NCI-H2081 (cell line): ENCODE measurements at regions not wholly inside any gene's neighbourhood (a gene's known extent, or its start where the extent isn't known, plus 50 kb on each side); places are given as distances from the start of the nearest gene placed in this dataset.

ENCODE experiments used
- DNase-seq, 2 experiments: peaks; one replicate each; lab custom pipeline; 2025; lab: John Stamatoyannopoulos, UW

DNA sequence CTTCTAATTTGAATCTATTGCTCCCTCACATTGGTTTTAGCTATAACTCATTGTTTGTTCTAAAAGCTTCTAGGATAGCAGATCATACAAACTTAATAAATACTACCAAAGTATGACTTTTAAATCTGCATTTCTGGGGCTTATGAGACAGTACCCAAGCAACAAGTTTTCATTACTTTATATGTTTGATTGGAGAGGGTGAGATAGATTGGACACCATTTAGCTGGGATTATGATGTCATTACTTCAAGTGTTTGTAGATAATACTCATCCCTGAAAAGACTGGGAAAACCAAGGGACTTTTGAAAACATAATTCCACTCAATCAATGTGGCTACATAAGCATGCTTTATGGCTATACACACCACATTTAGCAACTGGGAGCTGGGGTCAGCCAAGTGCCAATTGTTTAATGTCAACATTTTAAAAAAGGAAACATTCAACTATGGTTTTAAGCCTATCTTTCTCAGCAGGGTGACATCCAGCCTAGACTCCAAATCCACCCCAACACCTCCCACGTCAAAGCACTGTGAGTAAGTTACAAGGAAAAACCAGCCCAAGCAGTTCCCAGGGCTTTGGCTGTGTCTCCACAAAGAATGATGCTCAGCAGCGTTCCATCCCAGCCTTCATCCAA, 119.9 kb downstream of the ETAA1 start:
- DNase-seq, result peak in 1 of 2 experiments; percentile 36

DNA sequence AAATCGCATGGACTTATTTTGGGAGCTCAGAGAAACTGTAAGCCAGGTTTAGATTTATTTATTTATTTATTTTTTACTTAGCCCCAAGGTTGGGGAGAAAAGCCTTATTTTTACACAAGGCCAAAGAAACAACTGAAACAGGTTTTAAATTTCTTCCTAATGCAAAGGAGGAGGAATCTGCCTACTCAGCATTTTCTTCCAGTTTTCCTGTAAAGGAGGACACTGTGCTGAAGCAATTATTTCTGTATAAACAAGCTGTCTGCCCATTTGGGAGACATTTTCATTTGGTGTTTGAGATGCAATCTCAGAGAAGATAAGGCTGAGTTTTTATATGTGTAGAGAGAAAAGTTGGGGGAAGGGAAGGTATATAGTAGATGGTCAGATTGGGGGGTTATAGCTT, 125.0 kb downstream of the ETAA1 start:
- DNase-seq, result no peak

- DNase-seq, result no peak
Observed at GRCh38 chr2:67524213-67524612, 127.1 kb downstream of the ETAA1 start.

DNA sequence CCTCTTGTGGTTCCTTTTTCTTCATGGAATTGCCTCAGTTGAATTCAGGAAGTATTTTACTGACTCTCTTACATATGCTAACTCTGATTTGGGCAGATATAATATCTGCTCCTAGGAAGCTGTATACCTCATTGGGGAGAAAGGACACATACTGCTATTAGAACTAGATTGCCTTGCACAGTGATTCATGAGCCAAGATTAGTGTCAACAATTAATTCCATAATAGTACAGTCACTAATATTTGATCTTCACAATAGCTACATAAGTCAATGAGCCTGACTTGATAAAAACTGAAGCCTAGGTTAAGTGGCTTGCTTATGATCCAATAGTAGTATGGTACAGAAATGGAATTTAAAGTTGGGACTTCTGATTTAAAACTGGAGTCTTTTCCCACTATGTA, 127.6 kb downstream of the ETAA1 start:
- DNase-seq, result no peak

GRCh38 chr2:67526283-67526682, 129.2 kb downstream of the ETAA1 start:
- no peak for DNase-seq

DNA sequence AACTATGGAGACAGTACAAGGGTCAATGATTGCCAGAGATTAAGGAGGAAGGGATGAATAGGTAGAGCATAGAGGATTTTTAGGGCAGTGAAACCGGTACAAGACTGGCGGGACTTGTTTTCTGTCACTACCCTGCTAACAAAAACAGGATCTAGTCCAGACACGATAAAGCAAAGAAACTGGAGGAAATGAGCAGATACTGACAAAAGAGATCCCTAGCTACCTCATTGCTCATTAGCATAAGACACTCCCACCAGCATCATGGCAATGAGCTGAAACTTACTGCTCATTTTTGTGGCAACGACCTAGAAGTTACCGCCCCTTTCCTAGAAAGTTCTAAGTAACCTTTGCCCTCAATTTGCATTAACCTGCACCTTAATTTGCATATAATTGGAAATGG, 131.2 kb downstream of the ETAA1 start:
- no peak for DNase-seq

DNA sequence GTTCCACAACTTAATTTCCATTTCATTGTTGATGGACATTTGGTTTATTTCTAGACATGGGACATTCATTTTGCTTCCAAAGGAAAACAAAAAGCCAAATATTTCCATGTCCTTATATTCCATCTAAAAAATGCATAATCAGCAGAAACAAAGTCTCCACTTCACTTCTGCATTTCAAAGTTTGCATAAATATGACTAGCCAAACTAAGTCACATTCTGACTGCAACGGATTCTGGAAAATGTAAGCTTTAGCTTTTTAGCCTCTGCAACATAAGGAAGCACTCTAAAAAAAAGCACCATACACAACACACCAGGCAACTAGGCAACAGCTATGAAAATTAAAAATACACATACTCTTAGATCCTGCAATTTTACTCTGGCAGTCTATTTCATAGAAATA, 135.3 kb downstream of the ETAA1 start:
- no peak for DNase-seq

- DNase-seq, result no peak
Observed at GRCh38 chr2:67534745-67535144, 137.6 kb downstream of the ETAA1 start.

- no peak for DNase-seq
Observed at GRCh38 chr2:67540962-67541361, 143.8 kb downstream of the ETAA1 start.

DNA sequence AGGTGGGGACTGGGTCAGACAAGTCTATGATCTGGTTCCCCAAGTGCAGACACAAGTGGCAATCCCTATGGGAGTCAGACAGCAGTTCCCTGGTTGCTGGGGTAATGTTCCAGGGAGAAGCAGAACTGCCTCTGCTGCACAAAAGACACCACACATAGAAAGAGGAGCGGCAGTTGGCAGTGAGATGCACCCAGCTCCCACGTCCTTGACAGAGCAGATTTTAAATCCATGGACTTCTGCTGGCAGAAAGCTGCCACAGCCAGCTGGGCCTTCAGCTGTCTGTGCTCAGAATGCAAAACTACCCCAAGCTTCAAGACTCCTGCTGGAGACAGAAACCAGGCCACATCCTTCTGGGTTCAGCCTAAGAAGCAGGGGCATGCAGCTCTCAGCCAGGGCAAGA, 147.2 kb downstream of the ETAA1 start:
- DNase-seq, result no peak

DNA sequence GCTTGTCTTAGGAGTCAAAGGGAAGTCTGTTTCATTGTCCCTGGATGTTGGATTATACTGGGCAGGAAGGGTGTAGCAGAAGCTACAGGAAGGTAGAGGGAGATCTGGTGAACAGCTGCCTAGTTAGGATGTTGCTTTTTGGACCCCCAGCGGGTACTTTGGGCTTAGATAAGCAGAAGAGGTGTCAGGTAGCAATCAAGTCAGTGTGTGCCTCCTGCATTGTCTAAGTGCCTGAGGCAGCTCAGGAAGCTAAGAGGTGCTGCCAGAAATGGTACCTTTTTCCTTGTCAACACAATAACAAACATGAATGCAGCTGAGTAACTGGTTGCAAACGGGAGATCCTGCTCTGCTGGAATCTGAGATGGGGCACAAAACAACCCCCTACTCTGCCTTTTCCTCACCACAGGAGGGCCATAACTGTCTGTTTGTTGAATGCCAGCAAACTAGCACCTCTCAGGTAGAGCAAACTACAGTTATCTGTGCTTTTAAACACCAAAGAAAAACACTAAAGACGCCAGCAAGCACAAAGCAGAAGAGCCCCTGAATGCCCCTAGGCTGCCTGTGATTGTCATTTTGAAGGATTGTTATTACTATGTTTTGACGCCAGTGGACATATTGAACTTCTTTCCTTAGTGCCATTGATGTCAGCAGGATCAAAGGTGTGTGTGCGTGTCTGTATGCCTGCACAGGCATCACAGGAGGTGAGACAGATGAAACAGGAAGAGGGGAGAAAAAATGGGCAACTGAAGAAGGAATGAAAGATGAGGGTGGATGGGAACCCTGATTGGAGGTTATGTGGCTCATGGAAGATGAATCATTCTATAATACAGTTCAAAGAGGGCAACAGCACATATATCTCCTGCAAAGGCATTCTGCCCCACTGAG, 151.4 kb downstream of the ETAA1 start:
- peak; percentile 44 to 56 for DNase-seq

DNA sequence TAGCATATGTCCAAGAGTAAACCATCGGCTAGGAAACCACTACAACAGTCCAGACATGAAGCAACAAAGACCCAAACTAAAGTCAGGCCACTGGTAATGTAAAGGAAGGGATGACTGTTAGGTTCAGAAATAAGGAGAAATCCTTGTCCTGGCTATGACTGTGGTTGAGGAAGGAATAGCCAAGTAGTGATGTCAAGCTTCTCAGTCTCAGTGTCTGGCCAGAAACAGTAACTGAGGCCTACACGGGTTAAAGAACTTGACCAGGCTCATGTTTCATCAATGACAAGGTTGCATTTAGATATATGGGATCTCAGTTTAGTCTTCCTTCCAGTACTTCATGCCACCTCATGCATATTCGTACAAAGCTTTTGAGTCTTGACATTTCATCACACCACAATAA, 162.0 kb downstream of the ETAA1 start:
- DNase-seq, result no peak

DNA sequence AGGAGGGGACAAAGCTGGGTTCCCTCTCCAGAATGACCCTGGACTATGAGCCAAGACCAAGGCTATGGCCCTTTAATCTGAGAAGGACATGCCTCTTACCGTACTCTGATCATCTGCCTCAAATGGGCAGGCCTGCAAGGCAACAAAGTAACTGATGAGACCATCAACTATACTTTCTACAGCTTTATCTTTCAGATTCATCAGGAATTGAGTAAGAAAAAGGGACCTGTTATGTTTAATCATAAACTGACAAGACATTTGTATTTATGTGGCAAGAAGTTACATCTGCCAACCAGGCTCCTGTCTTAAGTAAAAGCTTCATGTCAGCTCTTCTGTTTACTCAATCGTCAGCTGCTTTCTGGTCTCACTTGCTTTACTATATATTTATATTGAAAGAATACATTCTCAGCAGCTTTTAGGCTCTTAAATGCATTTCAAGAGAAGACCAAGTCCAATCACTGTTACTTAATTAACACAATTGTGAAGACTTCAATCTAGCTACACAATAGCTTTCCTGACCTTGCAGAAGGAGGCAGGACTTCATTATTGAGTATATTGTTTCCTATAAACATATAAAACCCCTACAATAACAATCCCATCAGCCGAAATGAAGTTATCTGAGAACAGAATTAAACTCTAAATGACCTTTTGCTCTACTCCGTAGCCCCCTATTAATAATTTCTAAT, 163.8 kb downstream of the ETAA1 start:
- no peak for DNase-seq

- DNase-seq, result peak in 1 of 2 experiments; percentile 46
Observed at GRCh38 chr2:67561457-67561965, 164.4 kb downstream of the ETAA1 start.

DNA sequence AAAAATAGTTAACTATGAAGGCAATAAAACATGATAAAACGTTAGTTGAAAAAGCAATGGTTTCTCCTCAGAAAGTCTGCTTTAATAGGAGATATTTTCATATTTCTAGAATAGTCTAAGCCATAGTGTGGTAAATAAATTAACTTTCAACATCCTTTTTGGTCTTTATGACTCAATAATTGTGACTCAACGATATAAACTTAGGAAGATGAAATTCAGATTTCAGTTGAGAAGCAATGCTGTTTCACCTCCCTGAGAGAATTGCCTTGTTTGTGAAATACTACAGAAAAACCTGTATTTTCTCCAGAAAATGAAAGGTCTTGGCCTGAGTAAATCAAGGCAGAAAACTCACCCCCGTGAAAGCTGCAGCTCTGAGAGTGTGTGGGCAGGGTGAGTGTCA, 166.9 kb downstream of the ETAA1 start:
- DNase-seq, result no peak

- DNase-seq, result no peak
Observed at GRCh38 chr2:67564626-67565025, 167.5 kb downstream of the ETAA1 start.

DNA sequence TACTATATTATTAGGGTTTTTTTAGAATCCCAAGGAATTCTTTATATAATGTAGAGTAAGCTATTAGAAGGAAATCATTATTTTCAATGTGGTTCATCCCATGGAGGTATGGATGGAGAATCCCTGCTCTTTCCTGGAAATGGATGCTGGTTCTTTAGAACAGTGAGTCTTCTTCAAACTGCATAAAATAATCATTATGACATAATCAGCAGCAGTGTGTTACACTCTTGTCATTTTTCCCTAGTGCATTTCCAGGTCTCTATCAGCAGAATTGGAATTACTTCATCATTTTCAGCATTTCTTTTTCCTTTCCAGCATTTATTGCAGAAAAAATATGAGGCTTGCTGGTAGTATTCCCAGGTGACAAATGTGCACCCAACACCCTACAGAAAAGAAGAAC, 168.1 kb downstream of the ETAA1 start:
- no peak for DNase-seq

- DNase-seq, result no peak
Observed at GRCh38 chr2:67565761-67566160, 168.6 kb downstream of the ETAA1 start.

DNA sequence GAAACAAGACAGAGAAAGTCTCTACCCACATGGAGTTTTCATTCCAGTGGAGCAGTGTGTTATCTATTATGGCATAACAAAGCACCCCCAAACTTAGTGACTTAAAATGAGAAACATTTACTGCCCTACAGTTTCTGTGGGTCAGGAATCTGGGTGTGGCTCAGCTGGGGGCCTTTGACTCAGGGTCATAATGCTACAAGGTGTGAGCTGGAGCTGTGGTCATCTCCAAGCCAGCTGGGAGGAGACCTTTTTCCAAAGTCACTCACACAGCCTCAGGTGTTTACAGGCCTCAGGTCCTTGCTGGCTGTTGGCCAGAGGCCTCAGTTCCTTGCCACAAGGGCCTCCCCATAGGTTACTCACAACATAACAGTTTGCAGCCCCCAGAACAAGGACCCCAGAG, 169.2 kb downstream of the ETAA1 start:
- DNase-seq, result no peak

DNA sequence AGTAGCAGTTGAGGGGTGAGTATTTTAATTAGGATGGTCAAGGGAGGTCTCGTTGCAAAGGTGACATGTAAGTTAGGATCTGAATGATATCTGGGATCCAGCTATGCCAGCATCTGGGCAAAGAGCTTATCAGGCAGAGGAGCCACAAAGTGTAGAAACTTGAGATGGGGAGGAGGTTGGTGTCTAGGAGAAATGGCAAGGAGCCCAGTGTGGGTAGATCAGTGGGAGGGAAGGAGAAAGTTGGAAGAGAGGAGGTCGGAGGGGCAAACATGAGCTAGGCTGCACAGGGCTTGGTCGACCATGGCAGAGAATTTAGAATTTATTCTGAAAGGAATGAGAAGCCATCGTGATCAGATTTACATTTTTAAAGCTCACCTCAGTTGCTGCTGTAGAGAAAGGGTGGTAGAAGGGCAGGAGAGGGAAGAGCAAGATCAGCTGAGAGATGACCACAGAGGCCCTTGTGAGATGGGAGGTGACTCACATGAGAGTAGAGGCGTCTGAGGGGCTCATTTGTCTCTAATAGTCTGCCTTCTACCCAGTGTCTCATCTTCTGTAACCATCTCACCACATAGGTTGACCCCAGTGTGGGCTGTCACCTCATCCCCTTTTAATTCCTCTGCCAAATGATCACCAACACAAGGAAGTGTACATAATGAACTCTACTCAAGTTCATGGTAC, 170.0 kb downstream of the ETAA1 start:
- no peak for DNase-seq

DNA sequence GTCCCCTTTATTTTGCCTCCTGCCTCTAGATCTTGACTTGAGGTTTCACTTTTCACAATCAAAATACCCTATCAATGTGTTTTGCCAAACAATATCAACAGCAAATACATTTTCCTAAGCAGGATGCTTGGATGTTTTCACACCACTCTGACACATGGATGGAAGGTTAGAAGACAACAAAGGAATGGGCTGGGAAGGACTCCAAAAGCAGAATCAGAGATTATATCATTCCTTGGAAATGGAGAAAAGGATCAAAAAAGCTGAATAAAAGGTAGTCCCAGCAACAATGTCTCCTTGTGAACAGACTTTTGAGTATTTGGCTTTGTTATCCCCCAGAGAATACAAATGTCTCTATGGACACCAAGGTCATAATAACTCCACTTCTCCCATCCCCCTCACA, 170.8 kb downstream of the ETAA1 start:
- no peak for DNase-seq

DNA sequence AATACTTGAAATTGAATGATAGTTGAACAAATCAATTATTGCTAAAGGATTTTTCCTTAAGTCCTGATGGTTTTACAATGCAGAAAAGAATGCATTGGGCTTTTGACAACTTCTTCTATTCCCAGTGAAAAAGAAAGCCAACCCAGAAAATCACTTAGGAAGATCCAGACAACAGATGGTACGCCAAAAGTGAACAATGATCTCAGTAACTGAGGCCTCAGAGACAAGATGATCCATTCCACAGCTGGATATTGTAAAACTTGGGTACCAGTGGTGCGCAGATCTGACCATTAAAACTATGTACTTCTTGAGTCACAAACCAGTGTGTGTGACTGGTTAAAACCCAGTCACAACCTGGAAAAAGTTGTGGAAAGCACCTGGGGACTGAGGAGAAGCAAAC, 173.5 kb downstream of the ETAA1 start:
- no peak for DNase-seq
